ENCODE measurements at regions not wholly inside any gene's neighbourhood (a gene's known extent, or its start where the extent isn't known, plus 50 kb on each side); places are given as distances from the start of the nearest gene placed in this dataset.

- TF ChIP-seq CTCF (conservative IDR thresholded peaks at IDR 0.05): no peak
- no peak overlapping the region for H4K8ac ChIP-seq (replicated peaks; ENCODE audit: insufficient read length, low read depth, low read length)
- WGBS (ENCODE audit: extremely low coverage, insufficient read length, low lambda C conversion rate): no CpG with 5 or more reads among the region's 2 CpGs
Observed at GRCh38 chr4:31125496-31125895, 405.3 kb downstream of the PCDH7 start.

More at GRCh38 chr4:31125496-31125895, 405.3 kb downstream of the PCDH7 start:
- DNase-seq: no peak
- Mint-ChIP-seq H3K4me1 (peaks cover 12 to 15% of the 10 kb centered on the region in 2 experiments), H3K9me3 (no peaks in the 10 kb centered on the region), H3K4me3 (no peak overlapping the region), H3K27me3 (ENCODE audit: low read depth) (no peaks in the 10 kb centered on the region), H3K27ac (no peak overlapping the region), H3K36me3 (ENCODE audit: insufficient read depth in 1 of 3, low read depth in 3 of 3) (no peaks in the 10 kb centered on the region)
- Histone ChIP-seq H3K4ac (ENCODE audit: low read depth, low read length) (no peak overlapping the region), H3K9ac (ENCODE audit: extremely low read depth, insufficient read length, low read length) (no peak overlapping the region), H3K18ac (ENCODE audit: insufficient read length, low read depth, low read length) (no peak overlapping the region), H2AK5ac (ENCODE audit: insufficient read length, low read length) (no peak overlapping the region), H4K5ac (ENCODE audit: insufficient read length, low read depth, low read length) (no peak overlapping the region), H3K4me2 (ENCODE audit: insufficient read depth, insufficient read length, low read length) (no peak overlapping the region), H3K56ac (ENCODE audit: insufficient read length, low read depth, low read length) (no peak overlapping the region), H2BK120ac (ENCODE audit: low read depth, low read length, poor library complexity, severe bottlenecking) (no peak overlapping the region), H2AFZ (ENCODE audit: low read length) (no peak overlapping the region), H3K27ac (ENCODE audit: insufficient read length, low read depth, low read length) (no peak overlapping the region), H3K4me1 (ENCODE audit: insufficient read depth, low read length) (no peaks in the 10 kb centered on the region; the same call in 1 of the 2 replicates), H3K9me3 (ENCODE audit: control insufficient read depth, low read depth, low read length) (no peaks in the 10 kb centered on the region), H3K79me1 (ENCODE audit: insufficient read depth, low read depth, low read length, poor library complexity, severe bottlenecking) (no peaks in the 10 kb centered on the region), H4K91ac (ENCODE audit: insufficient read length, low read depth, low read length) (no peak overlapping the region), H3K23me2 (ENCODE audit: insufficient read length, low read depth, low read length, poor library complexity, severe bottlenecking) (no peaks in the 10 kb centered on the region), H4K20me1 (ENCODE audit: control insufficient read depth, insufficient read depth, insufficient read length) (no peaks in the 10 kb centered on the region), H2BK5ac (ENCODE audit: insufficient read length, low read length) (no peak overlapping the region), H3K23ac (ENCODE audit: insufficient read length, low read depth, low read length) (no peak overlapping the region), H3T11ph (ENCODE audit: low read length) (no peak overlapping the region), H2BK15ac (ENCODE audit: low read depth, low read length) (no peak overlapping the region), H2BK20ac (ENCODE audit: low read depth, low read length, poor library complexity, severe bottlenecking) (no peak overlapping the region), H2BK12ac (ENCODE audit: insufficient read length, low read depth, low read length) (no peak overlapping the region), H3K27me3 (ENCODE audit: insufficient read depth, low read length) (no peaks in the 10 kb centered on the region; the same call in 1 of the 2 replicates), H3K14ac (ENCODE audit: insufficient read depth, low read length) (no peak overlapping the region), H3K79me2 (ENCODE audit: insufficient read depth, low read length) (no peaks in the 10 kb centered on the region)

Data from H9 (cell line).